ENCODE measurements at regions not wholly inside any gene's neighbourhood (a gene's known extent, or its start where the extent isn't known, plus 50 kb on each side); places are given as distances from the start of the nearest gene placed in this dataset.

GRCh38 chr14:45526715-45527549 lies 273.9 kb upstream of the MIS18BP1 start:
- TF ChIP-seq CTCF (IDR thresholded peaks at IDR 0.05) (no peak), POLR2AphosphoS5 (IDR thresholded peaks at IDR 0.05; ENCODE audit: insufficient read depth in 1 of 2, low read depth in 1 of 2) (no peak)
